ENCODE measurements at regions not wholly inside any gene's neighbourhood (a gene's known extent, or its start where the extent isn't known, plus 50 kb on each side); places are given as distances from the start of the nearest gene placed in this dataset.

- Histone ChIP-seq H3K4me3 (ENCODE audit: insufficient read length, low read depth) (no peak overlapping the region), H3K27me3 (ENCODE audit: insufficient read depth, insufficient read length) (no peaks in the 10 kb centered on the region), H3K9me3 (ENCODE audit: insufficient read depth, low read length) (no peaks in the 10 kb centered on the region), H3K36me3 (ENCODE audit: insufficient read depth, insufficient read length, low read length) (no peaks in the 10 kb centered on the region), H3K4me1 (ENCODE audit: insufficient read depth, insufficient read length) (no peaks in the 10 kb centered on the region), H3K9ac (ENCODE audit: insufficient read length, low read depth) (no peak overlapping the region)
- TF ChIP-seq YY1 (IDR thresholded peaks at IDR 0.05; ENCODE audit: insufficient read depth, insufficient read length) (no peak), SUZ12 (IDR thresholded peaks at IDR 0.05; ENCODE audit: extremely low read depth, insufficient read depth, insufficient read length) (no peak), ZNF274 (IDR thresholded peaks at IDR 0.05; ENCODE audit: low read depth, low read length) (no peak)
- DNase-seq (ENCODE audit: low read depth, low spot score) = no peak
These were observed 98.9 kb downstream of the RPS29 start for GRCh38 chr14:49487238-49487637.

GRCh38 chr14:49485290-49485689 lies 100.9 kb downstream of the RPS29 start:
- peaks cover 15% of the 10 kb centered on the region; the same call in 1 of the 2 replicates for H3K9me3 ChIP-seq (ENCODE audit: insufficient read depth, low read length)
- no peak overlapping the region for H3K9ac ChIP-seq (ENCODE audit: insufficient read length, low read depth)
- no peak overlapping the region for H3K4me3 ChIP-seq (ENCODE audit: insufficient read length, low read depth)
- H3K36me3 ChIP-seq (ENCODE audit: insufficient read depth, insufficient read length, low read length) = no peaks in the 10 kb centered on the region
- DNase-seq (ENCODE audit: low read depth, low spot score) = no peak
- no peaks in the 10 kb centered on the region for H3K4me1 ChIP-seq (ENCODE audit: insufficient read depth, insufficient read length)
- TF ChIP-seq SUZ12 (IDR thresholded peaks at IDR 0.05; ENCODE audit: extremely low read depth, insufficient read depth, insufficient read length) (no peak), ZNF274 (IDR thresholded peaks at IDR 0.05; ENCODE audit: low read depth, low read length) (no peak), YY1 (IDR thresholded peaks at IDR 0.05; ENCODE audit: insufficient read depth, insufficient read length) (no peak)
- H3K27me3 ChIP-seq (ENCODE audit: insufficient read depth, insufficient read length) = no peaks in the 10 kb centered on the region

GRCh38 chr14:49484180-49484579 lies 102.0 kb downstream of the RPS29 start:
- no peaks in the 10 kb centered on the region for H3K27me3 ChIP-seq (ENCODE audit: insufficient read depth, insufficient read length)
- H3K9ac ChIP-seq (ENCODE audit: insufficient read length, low read depth) = no peak overlapping the region
- no peak for DNase-seq (ENCODE audit: low read depth, low spot score)
- TF ChIP-seq YY1 (IDR thresholded peaks at IDR 0.05; ENCODE audit: insufficient read depth, insufficient read length) (no peak), SUZ12 (IDR thresholded peaks at IDR 0.05; ENCODE audit: extremely low read depth, insufficient read depth, insufficient read length) (no peak), ZNF274 (IDR thresholded peaks at IDR 0.05; ENCODE audit: low read depth, low read length) (no peak)
- H3K4me3 ChIP-seq (ENCODE audit: insufficient read length, low read depth) = no peak overlapping the region
- no peaks in the 10 kb centered on the region for H3K4me1 ChIP-seq (ENCODE audit: insufficient read depth, insufficient read length)
- H3K36me3 ChIP-seq (ENCODE audit: insufficient read depth, insufficient read length, low read length) = no peaks in the 10 kb centered on the region
- H3K9me3 ChIP-seq (ENCODE audit: insufficient read depth, low read length) = peaks cover 15% of the 10 kb centered on the region; the same call in 1 of the 2 replicates

GRCh38 chr14:49483268-49483667 lies 102.9 kb downstream of the RPS29 start:
- no peak for DNase-seq (ENCODE audit: low read depth, low spot score)
- H3K4me3 ChIP-seq (ENCODE audit: insufficient read length, low read depth) = no peak overlapping the region

GRCh38 chr14:49480979-49481498 lies 105.1 kb downstream of the RPS29 start:
- TF ChIP-seq YY1 (IDR thresholded peaks at IDR 0.05; ENCODE audit: insufficient read depth, insufficient read length) = no peak
- TF ChIP-seq ZNF274 (IDR thresholded peaks at IDR 0.05; ENCODE audit: low read depth, low read length) = no peak
- TF ChIP-seq SUZ12 (IDR thresholded peaks at IDR 0.05; ENCODE audit: extremely low read depth, insufficient read depth, insufficient read length) = no peak
- no peaks in the 10 kb centered on the region for H3K4me1 ChIP-seq (ENCODE audit: insufficient read depth, insufficient read length)
- H3K9me3 ChIP-seq (ENCODE audit: insufficient read depth, low read length) = peaks cover 15% of the 10 kb centered on the region; the same call in 1 of the 2 replicates
- H3K27me3 ChIP-seq (ENCODE audit: insufficient read depth, insufficient read length) = no peaks in the 10 kb centered on the region
- H3K4me3 ChIP-seq (ENCODE audit: insufficient read length, low read depth) = no peak overlapping the region
- H3K9ac ChIP-seq (ENCODE audit: insufficient read length, low read depth) = no peak overlapping the region
- no peaks in the 10 kb centered on the region for H3K36me3 ChIP-seq (ENCODE audit: insufficient read depth, insufficient read length, low read length)
- DNase-seq (ENCODE audit: low read depth, low spot score) = no peak

More at GRCh38 chr14:49483268-49483667, 102.9 kb downstream of the RPS29 start:
- Histone ChIP-seq H3K27me3 (ENCODE audit: insufficient read depth, insufficient read length) (no peaks in the 10 kb centered on the region), H3K9me3 (ENCODE audit: insufficient read depth, low read length) (peaks cover 15% of the 10 kb centered on the region; the same call in 1 of the 2 replicates), H3K9ac (ENCODE audit: insufficient read length, low read depth) (no peak overlapping the region), H3K4me1 (ENCODE audit: insufficient read depth, insufficient read length) (no peaks in the 10 kb centered on the region), H3K36me3 (ENCODE audit: insufficient read depth, insufficient read length, low read length) (no peaks in the 10 kb centered on the region)
- no peak for TF ChIP-seq ZNF274 (IDR thresholded peaks at IDR 0.05; ENCODE audit: low read depth, low read length)
- TF ChIP-seq YY1 (IDR thresholded peaks at IDR 0.05; ENCODE audit: insufficient read depth, insufficient read length) = no peak
- no peak for TF ChIP-seq SUZ12 (IDR thresholded peaks at IDR 0.05; ENCODE audit: extremely low read depth, insufficient read depth, insufficient read length)

- Histone ChIP-seq H3K4me1 (ENCODE audit: insufficient read depth, insufficient read length) (no peaks in the 10 kb centered on the region), H3K27me3 (ENCODE audit: insufficient read depth, insufficient read length) (no peaks in the 10 kb centered on the region), H3K9me3 (ENCODE audit: insufficient read depth, low read length) (peaks cover 15% of the 10 kb centered on the region; the same call in 1 of the 2 replicates), H3K36me3 (ENCODE audit: insufficient read depth, insufficient read length, low read length) (no peaks in the 10 kb centered on the region), H3K9ac (ENCODE audit: insufficient read length, low read depth) (no peak overlapping the region), H3K4me3 (ENCODE audit: insufficient read length, low read depth) (no peak overlapping the region)
- no peak for TF ChIP-seq SUZ12 (IDR thresholded peaks at IDR 0.05; ENCODE audit: extremely low read depth, insufficient read depth, insufficient read length)
- TF ChIP-seq ZNF274 (IDR thresholded peaks at IDR 0.05; ENCODE audit: low read depth, low read length) = no peak
- TF ChIP-seq YY1 (IDR thresholded peaks at IDR 0.05; ENCODE audit: insufficient read depth, insufficient read length) = no peak
- no peak for DNase-seq (ENCODE audit: low read depth, low spot score)
These were observed 106.0 kb downstream of the RPS29 start for GRCh38 chr14:49480053-49480760.

- Histone ChIP-seq H3K27me3 (ENCODE audit: insufficient read depth, insufficient read length) (no peaks in the 10 kb centered on the region), H3K9ac (ENCODE audit: insufficient read length, low read depth) (no peak overlapping the region), H3K4me1 (ENCODE audit: insufficient read depth, insufficient read length) (no peaks in the 10 kb centered on the region), H3K36me3 (ENCODE audit: insufficient read depth, insufficient read length, low read length) (no peaks in the 10 kb centered on the region), H3K9me3 (ENCODE audit: insufficient read depth, low read length) (peaks cover 15% of the 10 kb centered on the region; the same call in 1 of the 2 replicates), H3K4me3 (ENCODE audit: insufficient read length, low read depth) (no peak overlapping the region)
- TF ChIP-seq SUZ12 (IDR thresholded peaks at IDR 0.05; ENCODE audit: extremely low read depth, insufficient read depth, insufficient read length) (no peak), YY1 (IDR thresholded peaks at IDR 0.05; ENCODE audit: insufficient read depth, insufficient read length) (no peak), ZNF274 (IDR thresholded peaks at IDR 0.05; ENCODE audit: low read depth, low read length) (no peak)
- no peak for DNase-seq (ENCODE audit: low read depth, low spot score)
These were observed 106.7 kb downstream of the RPS29 start for GRCh38 chr14:49479432-49479831.
